ENCODE measurements at regions not wholly inside any gene's neighbourhood (a gene's known extent, or its start where the extent isn't known, plus 50 kb on each side); places are given as distances from the start of the nearest gene placed in this dataset.

- H3K4me1 ChIP-seq (ENCODE audit: control insufficient read depth in 1 of 2, insufficient read depth in 2 of 2, low read length in 2 of 2): no peaks in the 10 kb centered on the region
- ChIA-PET RAD21 (ENCODE audit: low non-redundant PET in 1 of 2, low total read pairs in 2 of 2, uncharacterized antibody in 2 of 2, unreplicated experiment in 2 of 2) (no interaction called here), CTCF (no interaction called here), POLR2A (no interaction called here)
- intact Hi-C loops (cut with micrococcal nuclease): no loop called here
- no peak overlapping the region for H3K9ac ChIP-seq (ENCODE audit: low read length)
- no peak overlapping the region for H2AFZ ChIP-seq (ENCODE audit: low read depth, low read length, poor library complexity, severe bottlenecking)
- H3K9me2 ChIP-seq (ENCODE audit: insufficient read depth): no peaks in the 10 kb centered on the region
- DNase-seq (ENCODE audit: low read depth, low spot score) (no peak), ATAC-seq (no peak)
- H4K20me1 ChIP-seq (ENCODE audit: insufficient read depth): no peaks in the 10 kb centered on the region
- H3K4me2 ChIP-seq (ENCODE audit: low read length): no peak overlapping the region
- no peaks in the 10 kb centered on the region for H3K27me3 ChIP-seq (ENCODE audit: insufficient read depth, low read length)
- TF ChIP-seq SP1 (IDR thresholded peaks at IDR 0.05; ENCODE audit: low read depth): no peak
- TF ChIP-seq POLR2A (IDR thresholded peaks at IDR 0.05; ENCODE audit: borderline replicate concordance, extremely low read depth, insufficient read depth, insufficient read length): no peak
- TF ChIP-seq EGR1 (IDR thresholded peaks at IDR 0.05; ENCODE audit: low read depth): no peak
- TF ChIP-seq EZH2 (IDR thresholded peaks at IDR 0.05): no peak
- TF ChIP-seq ZBTB33 (IDR thresholded peaks at IDR 0.05; ENCODE audit: extremely low read depth, insufficient replicate concordance, low read length): no peak
- TF ChIP-seq YY1 (IDR thresholded peaks at IDR 0.05; ENCODE audit: extremely low read depth, insufficient replicate concordance, low read depth, low read length): no peak
- no peak for TF ChIP-seq ATF3 (IDR thresholded peaks at IDR 0.05)
- TF ChIP-seq SIN3A (IDR thresholded peaks at IDR 0.05; ENCODE audit: low read depth): no peak
- TF ChIP-seq EZH2phosphoT487 (IDR thresholded peaks at IDR 0.05; ENCODE audit: borderline replicate concordance): no peak
- H3K9me3 ChIP-seq (ENCODE audit: control insufficient read depth in 1 of 2, insufficient read depth in 1 of 2, low read depth in 1 of 2, low read length in 2 of 2): peaks cover 11 to 29% of the 10 kb centered on the region in 2 experiments; a peak in 2 of 4 replicates
- H3K36me3 ChIP-seq (ENCODE audit: control insufficient read depth in 1 of 2, insufficient read depth in 2 of 2, low read length in 2 of 2): no peaks in the 10 kb centered on the region
- no TSS peak for BruUV-seq (replicated peaks)
- no peak overlapping the region for H3K4me3 ChIP-seq (replicated peaks in 1 of 2; ENCODE audit: low read depth in 1 of 2, low read length in 2 of 2)
- H3K27ac ChIP-seq (ENCODE audit: low read depth, low read length): no peak overlapping the region
- H3K79me2 ChIP-seq (ENCODE audit: insufficient read depth, low read length): no peaks in the 10 kb centered on the region
Observed at GRCh38 chr21:18622383-18622782, 218.8 kb upstream of the TMPRSS15 start.

GRCh38 chr21:18630446-18630845 lies 226.9 kb upstream of the TMPRSS15 start:
- no peaks in the 10 kb centered on the region for H4K20me1 ChIP-seq (ENCODE audit: insufficient read depth)
- intact Hi-C loops (cut with micrococcal nuclease): no loop called here
- H3K4me1 ChIP-seq (ENCODE audit: control insufficient read depth in 1 of 2, insufficient read depth in 2 of 2, low read length in 2 of 2): no peaks in the 10 kb centered on the region
- H3K79me2 ChIP-seq (ENCODE audit: insufficient read depth, low read length): no peaks in the 10 kb centered on the region
- no peak overlapping the region for H2AFZ ChIP-seq (ENCODE audit: low read depth, low read length, poor library complexity, severe bottlenecking)
- DNase-seq (ENCODE audit: low read depth, low spot score) (no peak), ATAC-seq (no peak)
- H3K4me2 ChIP-seq (ENCODE audit: low read length): no peak overlapping the region
- CTCF ChIA-PET: no interaction called here
- no peaks in the 10 kb centered on the region for H3K9me2 ChIP-seq (ENCODE audit: insufficient read depth)
- RAD21 ChIA-PET (ENCODE audit: low non-redundant PET in 1 of 2, low total read pairs in 2 of 2, uncharacterized antibody in 2 of 2, unreplicated experiment in 2 of 2): no interaction called here
- no peak overlapping the region for H3K27ac ChIP-seq (ENCODE audit: low read depth, low read length)
- H3K27me3 ChIP-seq (ENCODE audit: insufficient read depth, low read length): no peaks in the 10 kb centered on the region
- H3K36me3 ChIP-seq (ENCODE audit: control insufficient read depth in 1 of 2, insufficient read depth in 2 of 2, low read length in 2 of 2): no peaks in the 10 kb centered on the region
- POLR2A ChIA-PET: no interaction called here
- no peak overlapping the region for H3K4me3 ChIP-seq (replicated peaks in 1 of 2; ENCODE audit: low read depth in 1 of 2, low read length in 2 of 2)
- no TSS peak for BruUV-seq (replicated peaks)
- TF ChIP-seq EZH2phosphoT487 (IDR thresholded peaks at IDR 0.05; ENCODE audit: borderline replicate concordance) (no peak), ZNF274 (IDR thresholded peaks at IDR 0.05; ENCODE audit: low read depth, low read length) (no peak), YY1 (IDR thresholded peaks at IDR 0.05; ENCODE audit: extremely low read depth, insufficient replicate concordance, low read depth, low read length) (no peak), SRF (IDR thresholded peaks at IDR 0.05; ENCODE audit: low read depth) (no peak), EGR1 (IDR thresholded peaks at IDR 0.05; ENCODE audit: low read depth) (no peak), SIN3A (IDR thresholded peaks at IDR 0.05; ENCODE audit: low read depth) (no peak), REST (IDR thresholded peaks at IDR 0.05; ENCODE audit: low read depth) (no peak), FOSL1 (IDR thresholded peaks at IDR 0.05; ENCODE audit: low read depth) (no peak), JUND (IDR thresholded peaks at IDR 0.05) (no peak), POLR2AphosphoS5 (IDR thresholded peaks at IDR 0.05; ENCODE audit: low read depth, low read length) (no peak)
- H3K9me3 ChIP-seq (ENCODE audit: control insufficient read depth in 1 of 2, insufficient read depth in 1 of 2, low read depth in 1 of 2, low read length in 2 of 2): peaks cover 13 to 36% of the 10 kb centered on the region in 2 experiments; a peak in 3 of 4 replicates
- H3K9ac ChIP-seq (ENCODE audit: low read length): no peak overlapping the region

Data from HCT116 (cell line).